OCI-LY7 (cell line): ENCODE measurements at regions not wholly inside any gene's neighbourhood (a gene's known extent, or its start where the extent isn't known, plus 50 kb on each side); places are given as distances from the start of the nearest gene placed in this dataset.

Experiments used
- BruUV-seq: library from RNA; stranded (reverse); fragments of 400-500 nt; replicated peaks from 2 replicates; lab custom pipeline; 2021; lab: Mats Ljungman, UMichigan
- CTCF ChIA-PET: fragments of 300-600 bp; sonication (Branson Sonifier 250); formaldehyde crosslinking; loops from one replicate; lab custom pipeline; 2022; ENCODE audit warnings: antibody characterized with exemption; ENCODE audit not compliant: unreplicated experiment; lab: Charles Lee
- POLR2A ChIA-PET: fragments of 300-600 bp; sonication (Branson Sonifier 250); formaldehyde crosslinking; loops from one replicate; lab custom pipeline; 2022; ENCODE audit warnings: antibody characterized with exemption; lab: Charles Lee
- DNase-seq: peaks from one replicate; pipeline ENCODE4 v3.0.0-alpha.2; 2015; ENCODE audit warnings: low spot score
- H2AFZ ChIP-seq: fragments of 200-600 bp; sonication (generic), shearing (Covaris generic); 2 replicates; pipeline ENCODE4 v1.6.1; 2014; ENCODE audit warnings: mild to moderate bottlenecking, antibody characterized with exemption, low read length, moderate library complexity
- H3K27ac ChIP-seq: fragments of 200-600 bp; sonication (generic); 2 replicates; pipeline ENCODE4 v1.5.1; 2014; ENCODE audit warnings: mixed run types, low read depth, mild to moderate bottlenecking, moderate library complexity, low read length, inconsistent platforms; ENCODE audit not compliant: poor library complexity, severe bottlenecking
- H3K36me3 ChIP-seq: fragments of 200-600 bp; sonication (generic); 2 replicates; pipeline ENCODE4 v1.6.1; 2014; ENCODE audit warnings: mild to moderate bottlenecking, antibody characterized with exemption, low read length, moderate library complexity, mixed read lengths; ENCODE audit not compliant: insufficient read depth
- H3K4me1 ChIP-seq: fragments of 200-600 bp; sonication (generic); 2 replicates; pipeline ENCODE4 v1.5.1; 2014; ENCODE audit warnings: mild to moderate bottlenecking, low read length; ENCODE audit not compliant: insufficient read depth, poor library complexity, severe bottlenecking
- H3K4me2 ChIP-seq: fragments of 200-600 bp; sonication (generic); 2 replicates; pipeline ENCODE4 v1.6.1; 2014; ENCODE audit warnings: mild to moderate bottlenecking, low read length
- H3K4me3 ChIP-seq: fragments of 200-600 bp; sonication (generic); 2 replicates; pipeline ENCODE4 v1.5.1; 2014; ENCODE audit warnings: mild to moderate bottlenecking, low read depth, low read length; ENCODE audit not compliant: poor library complexity, severe bottlenecking
- H3K79me2 ChIP-seq: fragments of 200-600 bp; sonication (generic); 2 replicates; pipeline ENCODE4 v1.6.1; 2016; ENCODE audit warnings: low read depth, mild to moderate bottlenecking, low read length, moderate library complexity, mixed read lengths; ENCODE audit not compliant: insufficient read depth
- H3K9me2 ChIP-seq: fragments of 200-600 bp; sonication (generic); 2 replicates; pipeline ENCODE4 v1.6.1; 2016; ENCODE audit warnings: mild to moderate bottlenecking, low read length, mixed read lengths; ENCODE audit not compliant: insufficient read depth
- H3K9me3 ChIP-seq: fragments of 200-600 bp; sonication (generic); 2 replicates; pipeline ENCODE4 v1.6.1; 2014; ENCODE audit warnings: mild to moderate bottlenecking, mixed run types, low read length, mixed read lengths
- H4K20me1 ChIP-seq: fragments of 200-600 bp; sonication (generic); 2 replicates; pipeline ENCODE4 v1.6.1; 2014; ENCODE audit warnings: mild to moderate bottlenecking, antibody characterized with exemption, low read length, moderate library complexity, mixed read lengths; ENCODE audit not compliant: insufficient read depth
- EZH2phosphoT487 ChIP-seq: fragments of 200-600 bp; sonication (generic); IDR thresholded peaks from 2 replicates; pipeline ENCODE4 v1.6.1; 2018; ENCODE audit warnings: low read depth, borderline replicate concordance, mild to moderate bottlenecking, mixed run types, antibody characterized with exemption, low read length, moderate library complexity, mixed read lengths
- intact Hi-C: fragments of 100-400 bp; cut with micrococcal nuclease; formaldehyde crosslinking; loops from one replicate; pipeline ENCODE4 v1.10.0; 2022; ENCODE audit not compliant: unreplicated experiment
- TF ChIP-seq, protein P1 (sequence below): fragments of 200-600 bp; sonication (generic); conservative IDR thresholded peaks from 2 replicates; pipeline ENCODE4 v1.5.1; 2014; ENCODE audit warnings: mild to moderate bottlenecking, antibody characterized with exemption, low read length, moderate library complexity, mixed read lengths

- Histone ChIP-seq H2AFZ (no peak overlapping the region), H3K4me1 (peaks cover 3% of the 10 kb centered on the region), H3K9me3 (peaks cover 9% of the 10 kb centered on the region; the same call in 1 of the 2 replicates), H3K4me3 (no peak overlapping the region), H4K20me1 (no peaks in the 10 kb centered on the region), H3K27ac (no peak overlapping the region), H3K36me3 (no peaks in the 10 kb centered on the region; the same call in 1 of the 2 replicates), H3K4me2 (no peak overlapping the region), H3K9me2 (no peaks in the 10 kb centered on the region), H3K79me2 (no peaks in the 10 kb centered on the region)
- CTCF ChIA-PET = no interaction called here
- POLR2A ChIA-PET = no interaction called here
- intact Hi-C loops = no loop called here
- no peak for TF ChIP-seq EZH2phosphoT487
- TF ChIP-seq, protein P1, sequence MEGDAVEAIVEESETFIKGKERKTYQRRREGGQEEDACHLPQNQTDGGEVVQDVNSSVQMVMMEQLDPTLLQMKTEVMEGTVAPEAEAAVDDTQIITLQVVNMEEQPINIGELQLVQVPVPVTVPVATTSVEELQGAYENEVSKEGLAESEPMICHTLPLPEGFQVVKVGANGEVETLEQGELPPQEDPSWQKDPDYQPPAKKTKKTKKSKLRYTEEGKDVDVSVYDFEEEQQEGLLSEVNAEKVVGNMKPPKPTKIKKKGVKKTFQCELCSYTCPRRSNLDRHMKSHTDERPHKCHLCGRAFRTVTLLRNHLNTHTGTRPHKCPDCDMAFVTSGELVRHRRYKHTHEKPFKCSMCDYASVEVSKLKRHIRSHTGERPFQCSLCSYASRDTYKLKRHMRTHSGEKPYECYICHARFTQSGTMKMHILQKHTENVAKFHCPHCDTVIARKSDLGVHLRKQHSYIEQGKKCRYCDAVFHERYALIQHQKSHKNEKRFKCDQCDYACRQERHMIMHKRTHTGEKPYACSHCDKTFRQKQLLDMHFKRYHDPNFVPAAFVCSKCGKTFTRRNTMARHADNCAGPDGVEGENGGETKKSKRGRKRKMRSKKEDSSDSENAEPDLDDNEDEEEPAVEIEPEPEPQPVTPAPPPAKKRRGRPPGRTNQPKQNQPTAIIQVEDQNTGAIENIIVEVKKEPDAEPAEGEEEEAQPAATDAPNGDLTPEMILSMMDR = no peak
- no peak for DNase-seq
- no TSS peak for BruUV-seq
These were observed 1091.8 kb downstream of the TBC1D22A start for GRCh38 chr22:47854251-47854650.

DNA sequence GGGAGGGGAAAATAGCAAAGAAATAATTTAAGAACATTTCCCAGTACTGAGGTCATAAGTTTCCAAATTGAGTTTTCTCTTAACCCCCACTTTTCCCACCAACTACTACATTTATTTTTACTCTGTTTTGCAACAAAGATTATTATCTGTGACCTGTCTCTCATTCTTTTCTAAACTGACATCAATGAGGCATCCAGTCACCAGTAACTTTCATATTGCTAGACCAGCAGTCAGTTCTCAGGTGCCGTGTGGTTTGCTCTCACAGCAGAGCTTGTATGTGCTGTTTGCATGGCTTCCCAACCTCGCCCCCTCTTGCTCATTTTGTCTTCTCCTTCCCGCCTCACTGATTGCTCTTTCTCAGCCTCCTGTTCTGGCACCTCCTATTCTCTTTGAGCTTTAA, 1091.3 kb downstream of the TBC1D22A start:
- ChIA-PET CTCF (no interaction called here), POLR2A (interaction anchor here (0.6 to 1.4 kb wide), 2 partner anchors 24 to 59 kb away, joined by 3 to 4 read pairs; no protein-coding TSS in a partner anchor)
- no peaks in the 10 kb centered on the region for H3K79me2 ChIP-seq
- H3K9me2 ChIP-seq = no peaks in the 10 kb centered on the region
- H4K20me1 ChIP-seq = no peaks in the 10 kb centered on the region
- peaks cover 3% of the 10 kb centered on the region for H3K4me1 ChIP-seq
- BruUV-seq = no TSS peak
- peaks cover 6% of the 10 kb centered on the region; the same call in 1 of the 2 replicates for H3K9me3 ChIP-seq
- TF ChIP-seq EZH2phosphoT487 = no peak
- TF ChIP-seq, protein P1 = no peak
- peak overlapping the region; percentile 62; the same call in 1 of the 2 replicates for H2AFZ ChIP-seq
- no peak overlapping the region; the same call in 1 of the 2 replicates for H3K4me2 ChIP-seq
- DNase-seq = peak; percentile 29
- no peak overlapping the region for H3K27ac ChIP-seq
- intact Hi-C loops = no loop called here
- no peak overlapping the region for H3K4me3 ChIP-seq
- H3K36me3 ChIP-seq = no peaks in the 10 kb centered on the region; the same call in 1 of the 2 replicates

- H3K79me2 ChIP-seq = no peaks in the 10 kb centered on the region
- H2AFZ ChIP-seq = no peak overlapping the region
- CTCF ChIA-PET = no interaction called here
- no peak overlapping the region for H3K4me2 ChIP-seq
- H3K4me1 ChIP-seq = peaks cover 17% of the 10 kb centered on the region
- no peaks in the 10 kb centered on the region for H3K36me3 ChIP-seq
- TF ChIP-seq, protein P1 = no peak
- TF ChIP-seq EZH2phosphoT487 = no peak
- no peak overlapping the region for H3K27ac ChIP-seq
- H3K9me3 ChIP-seq = no peaks in the 10 kb centered on the region
- no TSS peak for BruUV-seq
- no peaks in the 10 kb centered on the region for H4K20me1 ChIP-seq
- no peak for DNase-seq
- no peaks in the 10 kb centered on the region for H3K9me2 ChIP-seq
- intact Hi-C loops = no loop called here
- no peak overlapping the region for H3K4me3 ChIP-seq
- POLR2A ChIA-PET = no interaction called here
These were observed 1089.1 kb downstream of the TBC1D22A start for GRCh38 chr22:47851586-47851985.
